Activated T-cell treated with anti-CD3 and anti-CD28 coated beads for 24 hours (primary cell): ENCODE measurements at regions not wholly inside any gene's neighbourhood (a gene's known extent, or its start where the extent isn't known, plus 50 kb on each side); places are given as distances from the start of the nearest gene placed in this dataset.

Experiments used
- DNase-seq: peaks from one replicate; pipeline ENCODE4 v3.0.0-alpha.2; 2020; ENCODE audit warnings: low read depth

GRCh38 chr1:4584449-4584848 is 70.0 kb upstream of the AJAP1 start:
- DNase-seq = no peak

DNA sequence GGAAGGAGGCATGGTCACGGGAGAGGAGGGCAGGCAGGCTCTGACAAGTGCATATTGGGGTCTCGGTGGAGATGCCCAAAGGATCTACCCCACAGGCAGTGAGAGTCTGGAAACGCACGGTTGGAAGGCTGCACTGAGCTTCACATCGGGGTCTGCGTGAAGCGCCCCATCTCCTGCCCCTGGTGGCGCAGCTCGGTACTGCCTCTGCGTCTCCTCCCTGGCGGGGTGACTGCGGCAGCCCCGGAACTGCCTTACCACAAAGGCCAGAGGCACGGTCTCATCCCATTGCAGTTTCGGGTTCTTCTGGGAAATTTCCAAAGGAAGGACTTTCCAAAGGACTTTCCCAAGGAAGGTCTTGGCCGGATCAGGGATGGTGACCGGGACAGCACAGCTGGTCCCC is 69.2 kb upstream of the AJAP1 start:
- peak; percentile 22 for DNase-seq

DNA sequence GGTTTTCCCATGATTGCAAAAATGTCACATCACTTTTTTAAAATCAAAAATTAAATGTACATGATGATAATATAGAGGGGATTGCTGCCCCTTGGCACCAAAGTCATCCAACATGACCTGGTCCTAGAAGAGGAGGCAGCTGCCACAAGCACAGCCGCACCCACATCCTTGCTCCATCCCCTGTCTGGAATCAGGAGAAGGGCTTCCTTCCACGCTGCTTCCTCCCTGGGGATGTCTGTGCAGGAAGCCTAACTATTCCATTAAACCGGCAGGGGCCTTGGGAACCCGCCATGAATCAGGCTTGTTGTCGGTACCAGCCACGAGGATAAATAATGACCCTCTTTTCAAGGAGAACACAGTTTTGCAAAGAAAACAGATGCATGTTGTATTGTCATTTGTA is 68.7 kb upstream of the AJAP1 start:
- no peak for DNase-seq

GRCh38 chr1:4586611-4587160 is 67.7 kb upstream of the AJAP1 start:
- DNase-seq = no peak

DNA sequence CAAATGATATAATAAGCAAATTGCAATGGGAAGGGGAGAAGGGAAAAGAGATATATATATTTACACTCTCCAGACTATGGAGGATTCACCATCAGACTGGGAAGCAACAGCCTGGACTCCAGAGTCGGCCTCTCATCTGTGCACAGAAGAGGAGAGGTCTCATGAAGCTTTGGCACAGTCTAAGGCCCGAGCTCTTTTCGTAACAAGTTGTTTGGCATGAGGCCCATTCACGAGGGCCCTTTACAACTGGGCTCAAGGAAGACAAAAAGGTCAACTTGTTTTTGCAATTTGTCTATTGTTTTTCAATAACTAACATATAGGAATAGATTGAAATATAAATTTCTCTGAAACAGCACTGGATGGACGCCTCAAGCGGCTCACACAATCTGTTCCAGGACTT is 66.7 kb upstream of the AJAP1 start:
- DNase-seq = no peak

DNA sequence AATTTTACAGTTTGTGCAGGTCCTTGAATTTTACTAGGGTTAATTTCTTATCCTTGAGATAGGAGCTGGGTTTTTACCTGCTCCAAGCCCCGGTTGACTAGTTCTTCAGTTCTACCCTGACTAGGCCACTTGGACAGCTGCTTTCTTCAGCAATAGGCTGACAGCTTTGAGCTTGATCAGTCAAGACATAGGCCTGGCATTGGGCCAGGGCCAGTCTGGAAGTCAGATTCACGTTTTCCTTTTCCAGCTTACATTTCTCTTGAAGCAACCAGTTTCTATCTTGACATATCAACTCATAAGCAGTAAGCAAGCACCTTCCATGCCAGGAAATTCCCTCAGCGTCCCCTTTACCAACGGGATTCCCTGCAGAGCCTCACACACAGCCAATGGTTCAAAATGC is 63.7 kb upstream of the AJAP1 start:
- no peak for DNase-seq

GRCh38 chr1:4591926-4592325 is 62.5 kb upstream of the AJAP1 start:
- DNase-seq = no peak

DNA sequence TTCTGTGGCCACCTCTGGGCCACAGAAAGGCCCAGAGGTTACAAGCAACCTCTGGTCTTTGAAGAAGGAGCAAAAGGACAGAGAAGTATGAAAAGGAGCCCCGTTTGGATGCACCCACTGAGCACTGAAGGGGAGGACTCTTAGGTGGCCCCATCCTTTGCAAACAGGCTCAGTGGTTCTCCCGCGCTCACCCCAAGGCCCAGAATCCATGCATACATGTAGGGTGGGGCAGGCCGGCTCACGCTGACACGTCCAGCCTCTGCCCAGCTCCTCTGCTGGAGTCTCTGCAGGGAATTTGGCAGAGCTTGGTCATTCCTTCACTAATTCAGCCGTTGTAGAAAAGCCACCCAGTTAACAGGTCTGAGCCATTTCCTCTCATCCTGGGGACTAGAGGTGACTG is 61.3 kb upstream of the AJAP1 start:
- DNase-seq = no peak

DNA sequence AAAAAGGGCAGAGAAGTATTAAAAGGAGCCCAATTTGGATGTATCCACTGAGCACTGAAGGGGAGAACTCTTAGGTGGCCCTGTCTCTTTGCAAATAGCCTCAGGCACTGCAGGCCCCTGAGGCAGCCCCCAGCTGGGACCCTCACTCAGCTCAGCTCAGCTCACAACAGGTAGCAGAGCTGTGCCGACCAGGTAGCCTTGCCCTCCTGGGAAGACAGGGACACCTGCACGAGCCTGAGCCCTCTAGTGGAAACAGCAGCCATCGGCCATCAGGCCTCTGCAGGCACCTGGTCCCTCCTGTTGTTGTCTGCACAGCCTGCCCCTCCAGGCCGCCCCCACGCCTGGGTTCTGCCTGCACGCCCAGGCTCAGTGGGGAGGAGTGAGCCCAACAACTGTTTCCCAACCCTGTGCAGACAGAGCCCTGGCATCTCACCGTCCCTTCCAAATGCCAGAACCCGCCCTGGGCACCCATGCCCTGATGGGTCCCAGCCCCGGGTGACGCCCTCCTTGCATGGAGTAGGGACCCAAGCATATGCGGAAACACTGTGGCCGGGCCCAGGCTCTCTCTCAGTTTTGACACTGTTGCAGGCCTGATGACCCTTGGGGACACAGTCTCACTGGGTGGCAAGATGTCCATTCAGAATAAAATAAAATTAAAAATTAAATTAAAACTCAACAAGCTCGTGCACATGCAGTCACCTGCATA is 60.0 kb upstream of the AJAP1 start:
- no peak for DNase-seq

DNA sequence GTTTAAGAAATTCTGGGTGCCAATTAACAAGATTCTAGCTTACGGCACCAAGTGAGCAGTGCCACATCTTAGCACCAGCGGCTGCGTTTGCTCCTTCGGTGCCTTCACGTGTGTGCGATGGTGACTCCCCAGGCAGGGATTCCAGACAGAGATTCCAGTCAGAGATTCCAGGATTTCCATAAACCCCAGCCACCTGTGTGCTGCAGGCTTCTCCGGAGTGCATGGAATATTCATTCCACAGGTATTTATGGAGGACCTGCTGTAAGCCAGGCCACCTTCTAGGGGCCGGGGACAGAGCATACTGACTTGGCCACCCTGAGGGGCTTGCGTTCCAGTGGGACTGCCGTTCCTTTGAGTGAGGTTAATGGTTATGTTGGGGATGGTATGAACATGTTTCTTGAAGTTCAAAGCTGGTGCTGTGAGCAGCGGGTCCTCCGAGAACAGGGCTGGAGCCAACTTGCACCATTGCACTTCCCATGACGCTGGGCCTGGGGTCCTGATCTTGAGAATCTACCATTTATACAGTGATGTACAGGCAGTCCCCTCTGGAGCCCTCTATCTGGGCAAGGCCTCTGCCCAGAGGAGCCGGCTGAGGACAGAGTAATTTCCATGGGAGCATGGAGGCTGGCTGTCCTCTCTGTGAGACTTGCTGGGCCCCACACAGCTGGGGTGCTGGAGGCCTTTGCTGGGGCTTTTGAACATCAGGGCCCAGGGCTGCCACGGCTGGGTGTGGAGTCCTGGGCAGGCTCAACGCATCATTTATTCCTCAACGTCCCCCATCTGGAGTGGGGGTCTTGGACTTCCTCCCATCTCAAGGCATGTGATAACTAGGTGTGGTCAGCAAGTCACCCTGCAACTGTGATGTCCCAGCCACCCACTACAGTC is 58.8 kb upstream of the AJAP1 start:
- no peak for DNase-seq

- DNase-seq = no peak
Measured at GRCh38 chr1:4596486-4596885, 57.9 kb upstream of the AJAP1 start.

DNA sequence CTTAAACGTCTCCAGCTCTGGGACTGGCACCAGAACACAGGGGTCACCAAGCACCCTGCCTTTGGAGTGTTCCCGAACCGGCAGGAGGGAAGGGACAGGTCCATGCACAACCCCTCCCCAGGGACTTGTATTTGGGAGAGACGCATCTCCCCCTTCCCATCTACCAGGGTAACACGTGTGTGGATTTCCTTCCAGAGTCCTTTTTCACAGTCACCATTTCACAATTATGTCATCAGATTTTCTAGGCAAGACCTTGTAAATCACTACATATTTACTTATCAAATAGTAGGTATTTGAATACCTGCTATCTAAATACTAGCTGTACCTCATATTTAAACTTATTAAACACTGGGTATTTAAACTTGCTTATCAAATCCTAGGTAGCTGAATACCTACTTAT is 57.4 kb upstream of the AJAP1 start:
- no peak for DNase-seq

GRCh38 chr1:4598561-4598960 is 55.8 kb upstream of the AJAP1 start:
- no peak for DNase-seq

DNA sequence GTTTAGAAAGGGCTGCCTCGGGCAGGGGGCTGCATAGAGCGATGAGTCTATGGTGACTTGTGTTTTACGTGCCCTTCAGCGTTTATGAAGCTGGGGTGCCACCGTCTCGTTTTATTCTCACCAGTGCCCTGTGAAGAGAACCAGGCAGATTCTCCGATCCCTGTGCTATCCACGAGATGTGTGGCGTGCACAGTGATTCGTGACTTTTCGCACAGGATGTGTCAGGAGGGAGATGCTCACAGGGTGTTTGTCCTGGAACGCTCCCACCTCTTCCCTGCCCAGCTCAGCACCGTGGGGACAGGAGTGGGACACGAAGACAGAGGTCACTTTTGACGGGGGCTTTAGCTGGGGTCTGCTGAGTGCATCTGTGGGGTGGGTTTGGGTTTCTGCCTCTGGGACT is 54.9 kb upstream of the AJAP1 start:
- no peak for DNase-seq

- no peak for DNase-seq
Measured at GRCh38 chr1:4599951-4600481, 54.4 kb upstream of the AJAP1 start.

DNA sequence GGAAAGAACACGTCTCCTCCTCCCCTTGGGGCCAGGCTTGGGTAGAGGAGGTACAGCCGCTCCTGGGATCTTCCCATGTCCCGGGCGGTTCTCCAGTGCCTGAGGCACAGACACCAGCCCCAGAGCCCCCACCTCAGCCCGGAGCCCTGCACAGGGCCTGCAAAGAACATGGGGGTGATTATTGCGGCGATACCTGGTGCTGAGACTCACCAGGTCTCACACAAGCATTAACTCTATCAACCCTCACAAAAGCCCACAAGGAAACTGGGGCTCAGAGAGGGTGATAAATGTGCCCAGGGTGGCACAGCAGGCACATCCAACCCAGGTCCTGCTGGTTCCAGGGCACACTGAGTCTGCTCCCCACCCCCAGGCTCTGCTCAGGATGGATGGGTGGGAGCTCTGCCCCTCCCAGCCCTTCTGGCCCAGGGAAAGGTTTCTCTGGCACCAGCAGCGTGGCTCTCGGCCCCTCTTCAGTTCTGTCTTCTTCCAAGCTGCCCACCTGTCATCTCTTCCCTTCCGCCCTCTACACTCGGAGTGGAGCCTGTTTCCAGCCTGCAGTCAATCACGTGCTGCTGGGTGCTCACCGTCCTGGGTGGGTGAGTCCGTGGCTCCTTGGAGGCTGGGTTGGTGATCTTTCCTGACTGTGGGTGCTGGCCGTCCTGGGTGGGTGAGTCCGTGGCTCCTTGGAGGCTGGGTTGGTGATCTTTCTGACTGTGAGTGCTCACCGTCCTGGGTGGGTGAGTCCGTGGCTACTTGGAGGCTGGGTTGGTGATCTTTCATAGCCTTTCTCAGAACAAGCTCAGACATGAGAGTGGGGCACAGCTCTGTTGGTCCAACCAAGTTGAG is 53.6 kb upstream of the AJAP1 start:
- DNase-seq = no peak

DNA sequence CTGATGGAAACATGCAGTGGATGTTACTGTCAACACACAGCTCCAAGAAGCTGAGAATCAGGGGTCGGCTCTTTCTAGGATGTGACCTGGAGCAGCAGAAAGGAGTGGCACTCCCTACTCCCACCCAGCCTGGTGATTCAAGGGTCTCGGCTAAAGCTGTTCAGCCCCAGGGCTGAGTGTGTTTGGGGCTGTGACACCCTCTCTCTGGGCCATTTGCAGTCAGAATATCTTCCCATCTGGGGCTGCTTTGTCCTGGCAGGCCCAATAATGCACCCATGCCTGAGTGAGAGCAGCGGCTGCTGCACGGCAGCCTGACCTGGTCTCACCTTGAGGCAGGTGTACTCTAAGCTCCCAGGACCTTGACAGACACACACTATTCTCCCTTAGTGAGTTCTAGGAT is 52.5 kb upstream of the AJAP1 start:
- no peak for DNase-seq

DNA sequence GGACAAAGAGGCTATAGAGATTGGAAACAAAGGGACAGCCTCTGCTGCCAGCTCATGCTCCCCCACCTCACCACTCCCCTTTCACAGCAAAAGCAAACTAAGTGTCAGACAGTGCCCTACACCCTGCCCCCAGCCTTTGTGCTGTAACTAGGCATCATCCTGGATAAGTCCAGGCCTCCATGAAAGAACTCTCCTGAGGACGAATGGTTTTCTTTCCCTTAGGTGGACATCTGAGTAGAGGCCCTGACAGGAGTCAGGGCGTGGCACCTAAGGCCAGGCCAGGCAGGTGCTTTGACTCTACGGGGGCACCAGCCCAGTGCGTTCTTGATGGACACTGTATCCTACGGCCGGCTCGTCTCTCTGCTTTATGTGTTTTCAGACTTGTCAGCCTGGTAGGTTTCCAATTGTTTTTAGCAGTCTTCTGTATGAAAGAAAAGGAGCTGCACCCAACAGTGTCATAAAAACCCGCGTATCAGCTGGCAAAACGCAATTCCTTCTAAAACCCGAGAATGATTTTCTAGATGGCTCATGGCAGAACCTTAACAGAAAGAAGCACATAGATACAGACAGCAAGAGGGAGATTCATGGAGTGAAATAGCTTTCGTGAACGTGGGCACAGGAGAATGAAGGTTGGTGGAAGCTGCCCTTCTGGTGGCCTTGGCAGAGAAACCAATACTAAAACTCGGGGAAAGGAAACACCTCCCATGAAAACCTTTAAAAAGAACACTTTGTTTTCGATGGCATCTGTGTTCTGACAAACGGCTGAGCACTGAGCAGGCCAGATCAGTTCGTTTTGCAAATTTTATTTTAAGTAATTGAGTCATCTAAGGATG is 51.7 kb upstream of the AJAP1 start:
- no peak for DNase-seq

- no peak for DNase-seq
Measured at GRCh38 chr1:4603295-4604110, 50.9 kb upstream of the AJAP1 start.
